Activated naive CD8-positive, alpha-beta T cell treated with anti-CD3 and anti-CD28 coated beads, Interleukin-2, amount 50 U/mL, for 24 hours (primary cell): ENCODE measurements at regions not wholly inside any gene's neighbourhood (a gene's known extent, or its start where the extent isn't known, plus 50 kb on each side); places are given as distances from the start of the nearest gene placed in this dataset.

Experiments
- ATAC-seq: fragments of 150-1000 bp; cut with Tn5 transposase; one replicate; pipeline ENCODE4 v1.10.0; 2021
- DNase-seq: peaks from one replicate; pipeline ENCODE4 v3.0.0; 2021
- H3K27ac Mint-ChIP-seq: one replicate; pipeline ENCODE4 v1.8.0; 2021; ENCODE audit warnings: mild to moderate bottlenecking, mixed read lengths
- H3K27me3 Mint-ChIP-seq: one replicate; pipeline ENCODE4 v1.8.0; 2021; ENCODE audit warnings: mixed read lengths
- H3K36me3 Mint-ChIP-seq: one replicate; pipeline ENCODE4 v1.8.0; 2021; ENCODE audit warnings: low read depth, mixed read lengths
- H3K4me1 Mint-ChIP-seq: one replicate; pipeline ENCODE4 v1.8.0; 2021; ENCODE audit warnings: mixed read lengths
- H3K4me3 Mint-ChIP-seq: one replicate; pipeline ENCODE4 v1.8.0; 2021; ENCODE audit warnings: mild to moderate bottlenecking, moderate library complexity, mixed read lengths
- H3K9me3 Mint-ChIP-seq: one replicate; pipeline ENCODE4 v1.8.0; 2021; ENCODE audit warnings: mixed read lengths

- Mint-ChIP-seq H3K36me3 (no peaks in the 10 kb centered on the region), H3K27me3 (no peaks in the 10 kb centered on the region), H3K4me1 (no peaks in the 10 kb centered on the region), H3K4me3 (no peak overlapping the region), H3K27ac (no peak overlapping the region), H3K9me3 (peaks cover 5% of the 10 kb centered on the region)
- no peak for DNase-seq
- ATAC-seq, result no peak
Observed at GRCh38 chr13:83516781-83517180, 365.5 kb downstream of the SLITRK1 start.

DNA sequence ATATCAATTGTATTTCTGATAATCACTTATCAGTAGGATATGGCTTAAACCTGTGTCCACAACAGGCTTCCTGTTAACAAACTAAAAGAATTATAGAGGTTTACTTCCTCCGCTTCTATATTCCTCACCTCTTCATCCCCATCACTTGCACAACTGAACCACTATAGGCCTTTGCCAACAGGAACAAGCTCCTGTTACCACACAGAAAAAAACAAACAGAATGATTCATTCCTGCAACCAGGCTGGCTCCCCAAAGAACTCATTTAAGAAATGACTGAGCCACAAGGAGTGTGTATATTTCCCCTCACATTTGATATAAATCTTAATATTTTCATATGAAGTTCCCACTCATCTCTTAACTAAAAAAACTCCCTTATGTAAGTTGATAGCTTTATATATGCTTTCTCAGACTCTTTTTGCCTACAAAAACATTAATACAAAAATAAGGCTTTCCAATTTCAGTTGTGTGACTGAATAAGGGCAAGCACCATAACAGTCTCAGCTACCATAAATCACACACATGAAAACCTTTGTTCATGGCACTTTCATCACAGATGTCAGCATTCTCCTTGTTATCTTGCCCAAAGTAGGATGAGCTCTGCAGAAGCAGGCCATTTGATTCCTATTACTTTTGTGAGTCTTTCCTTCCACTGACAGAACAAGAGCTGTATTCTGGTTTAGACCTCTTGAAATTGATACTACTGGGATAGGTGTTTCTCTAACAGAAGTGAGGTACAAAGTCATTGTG, 366.8 kb downstream of the SLITRK1 start:
- peaks cover 10% of the 10 kb centered on the region for H3K9me3 Mint-ChIP-seq
- H3K27me3 Mint-ChIP-seq, result no peaks in the 10 kb centered on the region
- H3K4me1 Mint-ChIP-seq, result no peaks in the 10 kb centered on the region
- no peak for ATAC-seq
- DNase-seq, result no peak
- H3K36me3 Mint-ChIP-seq, result no peaks in the 10 kb centered on the region
- H3K27ac Mint-ChIP-seq, result no peak overlapping the region
- H3K4me3 Mint-ChIP-seq, result no peak overlapping the region

DNA sequence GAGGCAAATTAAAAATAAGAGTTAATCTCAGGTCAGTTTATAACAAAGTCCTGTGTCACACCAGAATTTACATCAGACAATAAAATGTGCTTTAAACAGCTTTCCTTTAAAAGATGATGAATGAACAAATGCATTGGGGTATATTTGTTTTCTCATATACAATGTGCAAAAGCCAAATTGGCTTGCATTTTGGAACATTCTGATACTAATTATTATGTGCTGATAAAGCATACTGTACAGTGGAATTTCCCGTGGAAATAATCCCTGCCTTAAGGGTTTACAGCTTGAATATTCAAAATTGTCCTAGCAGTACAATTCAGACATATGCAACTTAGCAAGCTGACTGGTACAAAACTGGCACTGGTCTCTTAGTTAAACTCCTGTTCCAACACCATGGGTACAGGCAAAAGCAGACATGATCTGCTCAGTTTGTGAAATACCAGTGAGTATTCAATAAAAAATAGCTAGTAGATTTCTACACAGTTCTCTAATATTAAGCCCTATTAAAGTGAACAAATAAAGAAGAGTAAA, 373.4 kb downstream of the SLITRK1 start:
- no peaks in the 10 kb centered on the region for H3K27me3 Mint-ChIP-seq
- no peak overlapping the region for H3K27ac Mint-ChIP-seq
- ATAC-seq, result no peak
- H3K36me3 Mint-ChIP-seq, result no peaks in the 10 kb centered on the region
- no peak overlapping the region for H3K4me3 Mint-ChIP-seq
- H3K4me1 Mint-ChIP-seq, result no peaks in the 10 kb centered on the region
- peaks cover 4% of the 10 kb centered on the region for H3K9me3 Mint-ChIP-seq
- no peak for DNase-seq

GRCh38 chr13:83503424-83503823, 378.9 kb downstream of the SLITRK1 start:
- Mint-ChIP-seq H3K27me3 (no peaks in the 10 kb centered on the region), H3K4me1 (no peaks in the 10 kb centered on the region), H3K36me3 (no peaks in the 10 kb centered on the region), H3K9me3 (peaks cover 7% of the 10 kb centered on the region), H3K4me3 (no peak overlapping the region), H3K27ac (no peak overlapping the region)
- DNase-seq (no peak), ATAC-seq (no peak)

DNA sequence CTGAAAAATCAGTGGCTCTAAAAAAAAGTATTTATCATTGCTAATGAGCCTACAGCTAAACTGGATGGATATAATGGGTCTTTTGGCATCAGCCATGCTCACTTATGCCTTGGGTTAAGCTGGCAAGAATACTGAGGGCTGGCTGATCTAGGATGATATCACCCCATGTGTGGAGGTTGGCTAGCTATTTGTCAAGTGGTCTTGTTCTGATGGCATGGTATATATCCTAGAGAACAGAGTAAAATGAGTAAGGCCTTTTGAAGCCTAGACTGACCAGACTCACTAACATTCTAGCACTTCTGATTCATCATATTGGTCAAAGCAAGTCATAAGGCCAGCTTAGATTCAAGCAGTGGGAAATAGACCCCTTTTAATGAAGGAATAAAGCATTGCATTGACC, 383.0 kb downstream of the SLITRK1 start:
- ATAC-seq (no peak), DNase-seq (no peak)
- H3K4me3 Mint-ChIP-seq, result no peak overlapping the region
- H3K27ac Mint-ChIP-seq, result no peak overlapping the region
- no peaks in the 10 kb centered on the region for H3K4me1 Mint-ChIP-seq
- H3K36me3 Mint-ChIP-seq, result no peaks in the 10 kb centered on the region
- peaks cover 12% of the 10 kb centered on the region for H3K9me3 Mint-ChIP-seq
- no peaks in the 10 kb centered on the region for H3K27me3 Mint-ChIP-seq

- ATAC-seq, result no peak
- Mint-ChIP-seq H3K9me3 (peaks cover 12% of the 10 kb centered on the region), H3K36me3 (no peaks in the 10 kb centered on the region), H3K4me3 (no peak overlapping the region), H3K27me3 (no peaks in the 10 kb centered on the region), H3K4me1 (no peaks in the 10 kb centered on the region), H3K27ac (no peak overlapping the region)
- DNase-seq, result no peak
Observed at GRCh38 chr13:83498481-83499190, 383.6 kb downstream of the SLITRK1 start.

- Mint-ChIP-seq H3K4me1 (no peaks in the 10 kb centered on the region), H3K27ac (no peak overlapping the region), H3K36me3 (no peaks in the 10 kb centered on the region), H3K27me3 (no peaks in the 10 kb centered on the region), H3K9me3 (peaks cover 12% of the 10 kb centered on the region), H3K4me3 (no peak overlapping the region)
- no peak for DNase-seq
- ATAC-seq, result no peak
Observed at GRCh38 chr13:83498045-83498444, 384.2 kb downstream of the SLITRK1 start.

DNA sequence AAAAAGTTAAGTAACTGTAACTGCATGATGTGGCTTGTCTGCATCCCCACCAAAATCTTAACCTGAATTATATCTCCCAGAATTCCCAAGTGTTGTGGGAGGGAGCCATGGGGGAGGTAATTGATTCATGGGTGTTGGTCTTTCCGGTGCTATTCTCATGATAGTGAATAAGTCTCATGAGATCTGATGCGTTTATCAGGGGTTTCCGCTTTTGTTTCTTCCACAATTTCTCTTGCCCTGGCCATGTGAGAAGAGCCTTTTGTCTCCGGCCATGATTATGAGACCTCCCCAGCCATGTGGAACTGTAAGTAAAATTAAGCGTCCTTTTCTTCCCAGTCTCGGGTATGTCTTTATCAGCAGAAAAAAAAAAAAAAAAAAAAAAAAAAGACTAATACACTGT, 385.8 kb downstream of the SLITRK1 start:
- ATAC-seq (no peak), DNase-seq (no peak)
- peaks cover 12% of the 10 kb centered on the region for H3K9me3 Mint-ChIP-seq
- H3K36me3 Mint-ChIP-seq, result no peaks in the 10 kb centered on the region
- no peaks in the 10 kb centered on the region for H3K4me1 Mint-ChIP-seq
- no peaks in the 10 kb centered on the region for H3K27me3 Mint-ChIP-seq
- no peak overlapping the region for H3K27ac Mint-ChIP-seq
- H3K4me3 Mint-ChIP-seq, result no peak overlapping the region

DNA sequence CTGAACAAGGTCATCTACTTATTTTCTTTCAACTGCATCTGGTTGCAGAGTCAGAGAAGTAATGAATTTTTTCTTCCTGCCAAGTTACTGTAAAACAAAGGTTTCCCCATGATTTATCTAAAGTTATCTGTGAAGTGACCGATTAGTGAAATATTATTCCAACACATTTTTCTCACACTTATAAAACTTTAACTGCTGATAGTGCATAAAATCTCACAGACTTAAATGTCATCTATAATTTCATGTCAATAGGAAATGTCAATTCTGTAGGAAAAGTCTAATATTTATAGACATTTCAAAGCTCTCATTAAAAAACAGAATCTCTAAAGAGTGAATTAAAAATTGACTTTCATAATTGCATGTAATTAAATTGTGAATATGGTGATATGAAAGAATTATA, 397.2 kb downstream of the SLITRK1 start:
- H3K4me1 Mint-ChIP-seq, result no peaks in the 10 kb centered on the region

DNA sequence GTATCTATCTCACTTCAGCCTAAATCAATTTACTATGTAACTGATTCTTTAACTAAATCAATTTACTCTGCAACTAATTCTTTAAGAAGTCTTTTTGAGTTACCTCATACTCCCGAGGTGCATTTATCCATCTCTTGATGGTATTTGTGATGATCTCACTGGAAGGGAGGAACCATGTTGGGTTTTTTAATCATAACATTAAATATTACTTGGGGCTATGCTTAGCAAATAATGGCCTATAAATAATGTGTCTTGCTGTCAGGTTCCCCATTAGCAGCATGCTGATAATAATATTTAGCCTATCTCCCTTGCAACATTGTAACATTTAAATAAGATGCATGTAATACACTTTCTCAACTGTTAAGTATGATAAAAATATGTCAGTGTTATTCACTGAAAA, 411.3 kb downstream of the SLITRK1 start:
- H3K36me3 Mint-ChIP-seq, result no peaks in the 10 kb centered on the region
- no peak overlapping the region for H3K27ac Mint-ChIP-seq
- peaks cover 8% of the 10 kb centered on the region for H3K9me3 Mint-ChIP-seq
- no peak overlapping the region for H3K4me3 Mint-ChIP-seq
- H3K4me1 Mint-ChIP-seq, result no peaks in the 10 kb centered on the region
- no peaks in the 10 kb centered on the region for H3K27me3 Mint-ChIP-seq
- DNase-seq, result no peak
- ATAC-seq, result no peak

More for the DNA sequence above, 397.2 kb downstream of the SLITRK1 start:
- DNase-seq (no peak), ATAC-seq (no peak)
- Mint-ChIP-seq H3K4me3 (no peak overlapping the region), H3K27ac (no peak overlapping the region), H3K36me3 (no peaks in the 10 kb centered on the region), H3K27me3 (no peaks in the 10 kb centered on the region), H3K9me3 (peaks cover 4% of the 10 kb centered on the region)

DNA sequence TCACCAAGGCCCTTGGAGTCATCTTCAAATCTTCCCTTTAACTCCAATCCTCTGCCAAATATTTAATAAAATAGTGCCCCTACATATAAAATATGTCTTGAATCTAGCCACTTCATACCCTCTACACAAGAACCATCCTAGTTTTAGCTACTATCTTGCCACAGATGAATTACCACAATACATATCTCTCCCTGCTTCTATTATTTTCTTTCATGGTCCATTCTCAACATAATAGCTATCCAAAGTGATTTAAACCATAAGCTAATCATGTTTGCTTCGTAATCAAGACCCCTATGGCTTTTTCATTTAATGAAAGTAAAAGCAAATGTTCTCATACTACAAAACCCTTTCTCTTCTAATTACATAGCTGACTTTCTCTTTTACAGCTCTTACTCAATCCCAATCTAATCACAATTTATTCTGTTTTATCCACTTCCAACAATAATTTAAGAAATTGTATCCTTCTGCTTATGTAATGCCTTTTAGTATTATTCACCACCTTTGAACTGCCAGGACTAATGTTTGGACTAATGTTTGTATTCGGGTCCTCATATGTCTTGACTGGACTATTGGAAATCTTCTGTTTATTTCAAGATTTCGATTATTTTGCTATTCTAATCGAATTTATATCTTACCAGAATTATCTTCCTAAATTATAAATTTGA, 412.0 kb downstream of the SLITRK1 start:
- DNase-seq, result no peak
- no peak overlapping the region for H3K27ac Mint-ChIP-seq
- no peaks in the 10 kb centered on the region for H3K4me1 Mint-ChIP-seq
- no peaks in the 10 kb centered on the region for H3K27me3 Mint-ChIP-seq
- no peak for ATAC-seq
- no peak overlapping the region for H3K4me3 Mint-ChIP-seq
- peaks cover 4% of the 10 kb centered on the region for H3K9me3 Mint-ChIP-seq
- no peaks in the 10 kb centered on the region for H3K36me3 Mint-ChIP-seq

DNA sequence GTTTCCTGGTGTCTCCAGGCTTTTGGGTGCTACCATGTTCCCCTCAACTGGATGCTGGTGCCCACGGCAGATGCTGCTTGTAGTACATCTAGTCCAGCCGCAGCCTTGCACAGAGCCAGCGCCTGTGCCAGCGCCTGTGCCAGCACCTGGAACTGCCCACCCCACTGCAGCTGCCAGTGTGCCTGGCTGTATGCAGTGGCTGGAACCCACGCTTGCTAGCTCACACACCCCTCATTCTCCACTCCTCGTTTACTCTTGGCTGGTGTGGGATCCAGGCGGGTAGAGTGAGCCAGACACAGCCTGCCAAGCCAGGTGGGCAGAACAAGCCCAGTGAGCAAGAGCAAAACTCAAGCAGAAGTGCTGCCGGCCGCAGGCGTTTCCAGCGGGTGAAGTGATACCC, 428.6 kb downstream of the SLITRK1 start:
- H3K27me3 Mint-ChIP-seq, result no peaks in the 10 kb centered on the region
- H3K4me3 Mint-ChIP-seq, result no peak overlapping the region
- H3K9me3 Mint-ChIP-seq, result peaks cover 8% of the 10 kb centered on the region
- no peaks in the 10 kb centered on the region for H3K4me1 Mint-ChIP-seq
- DNase-seq, result no peak
- no peak overlapping the region for H3K27ac Mint-ChIP-seq
- H3K36me3 Mint-ChIP-seq, result no peaks in the 10 kb centered on the region
- ATAC-seq, result no peak

- Mint-ChIP-seq H3K36me3 (no peaks in the 10 kb centered on the region), H3K4me1 (no peaks in the 10 kb centered on the region), H3K27ac (no peak overlapping the region), H3K9me3 (peaks cover 8% of the 10 kb centered on the region), H3K4me3 (no peak overlapping the region), H3K27me3 (no peaks in the 10 kb centered on the region)
- no peak for DNase-seq
- ATAC-seq, result no peak
Observed at GRCh38 chr13:83453300-83453699, 429.0 kb downstream of the SLITRK1 start.

GRCh38 chr13:83452292-83452950, 429.9 kb downstream of the SLITRK1 start:
- ATAC-seq (no peak), DNase-seq (no peak)
- Mint-ChIP-seq H3K27me3 (no peaks in the 10 kb centered on the region), H3K4me1 (no peaks in the 10 kb centered on the region), H3K36me3 (no peaks in the 10 kb centered on the region), H3K27ac (no peak overlapping the region), H3K9me3 (peaks cover 8% of the 10 kb centered on the region), H3K4me3 (no peak overlapping the region)
